Endometrial microvascular endothelial cells (primary cell): ENCODE measurements at regions not wholly inside any gene's neighbourhood (a gene's known extent, or its start where the extent isn't known, plus 50 kb on each side); places are given as distances from the start of the nearest gene placed in this dataset.

ENCODE experiments used
- in situ Hi-C: cut with HindIII; loops from 2 replicates; pipeline ENCODE4 v1.10.0; 2017; ENCODE audit warnings: low sequenced_read_pairs, low pct_unique_long_range_greater_than_20kb; ENCODE audit errors: inconsistent ontology term

GRCh38 chr9:81492710-81493447 is 196.5 kb downstream of the TLE1 start:
- in situ Hi-C loops = no loop called here

GRCh38 chr9:81490605-81491331 is 198.6 kb downstream of the TLE1 start:
- in situ Hi-C loops = no loop called here

GRCh38 chr9:81489046-81489445 is 200.3 kb downstream of the TLE1 start:
- in situ Hi-C loops = no loop called here

- in situ Hi-C loops = no loop called here
Observed at GRCh38 chr9:81480828-81481604, 208.3 kb downstream of the TLE1 start.

- in situ Hi-C loops = no loop called here
Observed at GRCh38 chr9:81479573-81479972, 209.8 kb downstream of the TLE1 start.

- in situ Hi-C loops = no loop called here
Observed at GRCh38 chr9:81477669-81478068, 211.7 kb downstream of the TLE1 start.

GRCh38 chr9:81476813-81477490 is 212.4 kb downstream of the TLE1 start:
- in situ Hi-C loops = no loop called here

- in situ Hi-C loops = no loop called here
Observed at GRCh38 chr9:81474792-81475191, 214.6 kb downstream of the TLE1 start.

GRCh38 chr9:81474125-81474524 is 215.2 kb downstream of the TLE1 start:
- in situ Hi-C loops = no loop called here

GRCh38 chr9:81473708-81474107 is 215.6 kb downstream of the TLE1 start:
- in situ Hi-C loops = no loop called here

- in situ Hi-C loops = no loop called here
Observed at GRCh38 chr9:81473206-81473605, 216.1 kb downstream of the TLE1 start.

- in situ Hi-C loops = no loop called here
Observed at GRCh38 chr9:81472701-81473100, 216.6 kb downstream of the TLE1 start.

GRCh38 chr9:81470864-81471263 is 218.5 kb downstream of the TLE1 start:
- in situ Hi-C loops = no loop called here

- in situ Hi-C loops = no loop called here
Observed at GRCh38 chr9:81468084-81468595, 221.2 kb downstream of the TLE1 start.

- in situ Hi-C loops = no loop called here
Observed at GRCh38 chr9:81466981-81467380, 222.4 kb downstream of the TLE1 start.

GRCh38 chr9:81465468-81466011 is 223.8 kb downstream of the TLE1 start:
- in situ Hi-C loops = no loop called here

- in situ Hi-C loops = no loop called here
Observed at GRCh38 chr9:81462801-81463200, 226.5 kb downstream of the TLE1 start.

GRCh38 chr9:81461196-81461595 is 228.2 kb downstream of the TLE1 start:
- in situ Hi-C loops = no loop called here

- in situ Hi-C loops = no loop called here
Observed at GRCh38 chr9:81460693-81461092, 228.7 kb downstream of the TLE1 start.
